Thyroid gland (tissue), 4 donors: ENCODE measurements at regions not wholly inside any gene's neighbourhood (a gene's known extent, or its start where the extent isn't known, plus 50 kb on each side); places are given as distances from the start of the nearest gene placed in this dataset.

Experiments used
- CTCF ChIP-seq, 6 experiments: fragments of 200-600 bp in 3 of 6; fragments of 450-650 bp in 3 of 6; sonication (generic) in 3 of 6; IDR thresholded peaks; one replicate each; pipeline ENCODE4 v1.5.1; 2016 to 2019; ENCODE audit warnings: antibody characterized with exemption in 6 of 6, mild to moderate bottlenecking in 2 of 6, inconsistent platforms in 1 of 6, moderate library complexity in 1 of 6
- POLR2A ChIP-seq, 2 donors: fragments of 450-650 bp; IDR thresholded peaks; one replicate each; pipeline ENCODE4 v1.6.1; 2017; ENCODE audit warnings: antibody characterized with exemption in 2 of 2, mild to moderate bottlenecking in 2 of 2, moderate library complexity in 1 of 2

DNA sequence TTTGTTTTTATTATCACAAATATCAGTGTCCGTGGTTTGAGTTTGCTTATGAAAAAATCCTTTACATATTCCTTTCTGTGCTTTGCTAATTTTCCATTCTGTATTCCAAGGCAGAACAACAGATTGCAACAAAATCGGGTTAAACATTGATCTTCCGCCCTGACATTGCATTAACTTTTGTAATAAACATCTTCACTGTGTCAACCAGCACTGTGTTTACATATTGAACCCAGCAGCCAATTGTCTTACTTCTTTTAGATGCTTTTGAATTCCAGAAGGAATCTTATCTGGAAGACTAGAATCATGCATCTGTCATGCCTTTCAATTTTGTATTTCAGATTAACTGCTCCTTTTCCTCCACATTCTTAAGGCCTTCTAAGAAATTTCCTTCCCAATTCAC is 147.8 kb upstream of the CXXC4 start:
- TF ChIP-seq CTCF (IDR thresholded peaks at IDR 0.05) (no peak), POLR2A (IDR thresholded peaks at IDR 0.05) (no peak)
